Karpas-422 (cell line): ENCODE measurements at regions not wholly inside any gene's neighbourhood (a gene's known extent, or its start where the extent isn't known, plus 50 kb on each side); places are given as distances from the start of the nearest gene placed in this dataset.

Experiments
- DNase-seq: peaks from one replicate; pipeline ENCODE4 v3.0.0-alpha.2; 2015
- H2AFZ ChIP-seq: fragments of 200-600 bp; sonication (generic); 2 replicates; pipeline ENCODE4 v1.6.1; 2014; ENCODE audit warnings: antibody characterized with exemption, low read length, mixed read lengths
- H3K27ac ChIP-seq: fragments of 200-600 bp; sonication (generic); 2 replicates; pipeline ENCODE4 v1.5.1; 2014; ENCODE audit warnings: mild to moderate bottlenecking, low read length, moderate library complexity
- H3K27me3 ChIP-seq: fragments of 200-600 bp; sonication (generic); 2 replicates; pipeline ENCODE4 v1.6.1; 2014; ENCODE audit warnings: low read length, mixed read lengths
- H3K36me3 ChIP-seq: fragments of 200-600 bp; sonication (generic); 2 replicates; pipeline ENCODE4 v1.6.1; 2014; ENCODE audit warnings: low read length, mixed read lengths; ENCODE audit not compliant: insufficient read depth
- H3K4me1 ChIP-seq: fragments of 200-600 bp; sonication (generic); 2 replicates; pipeline ENCODE4 v1.6.1; 2014; ENCODE audit warnings: mild to moderate bottlenecking, low read length, mixed read lengths
- H3K4me2 ChIP-seq: fragments of 200-600 bp; sonication (generic); 2 replicates; pipeline ENCODE4 v1.6.1; 2014; ENCODE audit warnings: low read length, low read depth, mild to moderate bottlenecking; ENCODE audit not compliant: poor library complexity, severe bottlenecking
- H3K4me3 ChIP-seq: fragments of 200-600 bp; sonication (generic); 2 replicates; pipeline ENCODE4 v1.5.1; 2014; ENCODE audit warnings: mild to moderate bottlenecking, antibody characterized with exemption, low read length, mixed read lengths
- H3K79me2 ChIP-seq: fragments of 200-600 bp; sonication (generic); 2 replicates; pipeline ENCODE4 v1.6.1; 2014; ENCODE audit warnings: mild to moderate bottlenecking, low read length, mixed read lengths
- H3K9ac ChIP-seq: fragments of 200-600 bp; sonication (generic); 2 replicates; pipeline ENCODE4 v1.6.0; 2014; ENCODE audit warnings: low read length
- H3K9me2 ChIP-seq: fragments of 200-600 bp; sonication (generic), shearing (Covaris generic); replicated peaks from 2 replicates; pipeline ENCODE4 v1.6.0; 2014; ENCODE audit warnings: mild to moderate bottlenecking, low read length, moderate library complexity; ENCODE audit not compliant: insufficient read depth
- H3K9me3 ChIP-seq: fragments of 300-700, 200-600 bp; sonication (generic); 2 replicates; pipeline ENCODE4 v1.6.1; 2014; ENCODE audit warnings: low read length, mixed read lengths
- H4K20me1 ChIP-seq: fragments of 200-600 bp; sonication (generic); 2 replicates; pipeline ENCODE4 v1.6.1; 2014; ENCODE audit warnings: mild to moderate bottlenecking, antibody characterized with exemption, low read length, low read depth; ENCODE audit not compliant: insufficient read depth

GRCh38 chr20:48191200-48191599, 405.9 kb upstream of the SULF2 start:
- no peak overlapping the region for H3K4me3 ChIP-seq
- H3K4me1 ChIP-seq = no peaks in the 10 kb centered on the region
- no peaks in the 10 kb centered on the region for H3K36me3 ChIP-seq
- no peak overlapping the region for H2AFZ ChIP-seq
- H3K9ac ChIP-seq = no peak overlapping the region
- H4K20me1 ChIP-seq = no peaks in the 10 kb centered on the region
- DNase-seq = no peak
- H3K9me3 ChIP-seq = no peaks in the 10 kb centered on the region
- no peaks in the 10 kb centered on the region for H3K27me3 ChIP-seq
- H3K9me2 ChIP-seq = no peaks in the 10 kb centered on the region
- H3K79me2 ChIP-seq = no peaks in the 10 kb centered on the region
- no peak overlapping the region for H3K27ac ChIP-seq
- no peak overlapping the region for H3K4me2 ChIP-seq

GRCh38 chr20:48190757-48191156, 405.5 kb upstream of the SULF2 start:
- no peaks in the 10 kb centered on the region for H3K4me1 ChIP-seq

GRCh38 chr20:48189181-48189580, 403.9 kb upstream of the SULF2 start:
- Histone ChIP-seq H3K9ac (no peak overlapping the region), H2AFZ (no peak overlapping the region), H3K27ac (no peak overlapping the region), H3K36me3 (no peaks in the 10 kb centered on the region), H4K20me1 (no peaks in the 10 kb centered on the region), H3K27me3 (no peaks in the 10 kb centered on the region), H3K9me2 (no peaks in the 10 kb centered on the region), H3K4me2 (no peak overlapping the region), H3K4me1 (no peaks in the 10 kb centered on the region), H3K4me3 (no peak overlapping the region), H3K79me2 (no peaks in the 10 kb centered on the region), H3K9me3 (no peaks in the 10 kb centered on the region)
- DNase-seq = peak; percentile 53

More at GRCh38 chr20:48190757-48191156, 405.5 kb upstream of the SULF2 start:
- Histone ChIP-seq H3K9me2 (no peaks in the 10 kb centered on the region), H3K4me3 (no peak overlapping the region), H3K36me3 (no peaks in the 10 kb centered on the region), H3K4me2 (no peak overlapping the region), H3K9ac (no peak overlapping the region), H3K79me2 (no peaks in the 10 kb centered on the region), H4K20me1 (no peaks in the 10 kb centered on the region), H3K27me3 (no peaks in the 10 kb centered on the region), H3K9me3 (no peaks in the 10 kb centered on the region), H3K27ac (no peak overlapping the region), H2AFZ (no peak overlapping the region)
- no peak for DNase-seq

GRCh38 chr20:48187851-48188250, 402.6 kb upstream of the SULF2 start:
- H3K9me3 ChIP-seq = no peaks in the 10 kb centered on the region
- no peaks in the 10 kb centered on the region for H4K20me1 ChIP-seq
- no peaks in the 10 kb centered on the region for H3K27me3 ChIP-seq
- no peak overlapping the region for H3K9ac ChIP-seq
- DNase-seq = no peak
- no peaks in the 10 kb centered on the region for H3K9me2 ChIP-seq
- no peaks in the 10 kb centered on the region for H3K36me3 ChIP-seq
- H3K27ac ChIP-seq = no peak overlapping the region
- no peak overlapping the region for H3K4me2 ChIP-seq
- no peak overlapping the region for H2AFZ ChIP-seq
- H3K4me1 ChIP-seq = no peaks in the 10 kb centered on the region
- H3K79me2 ChIP-seq = no peaks in the 10 kb centered on the region
- no peak overlapping the region for H3K4me3 ChIP-seq

GRCh38 chr20:48186915-48187314, 401.6 kb upstream of the SULF2 start:
- Histone ChIP-seq H4K20me1 (no peaks in the 10 kb centered on the region), H3K27ac (no peak overlapping the region), H3K9ac (no peak overlapping the region), H2AFZ (no peak overlapping the region), H3K4me3 (no peak overlapping the region), H3K9me2 (no peaks in the 10 kb centered on the region), H3K4me1 (no peaks in the 10 kb centered on the region), H3K27me3 (no peaks in the 10 kb centered on the region), H3K36me3 (no peaks in the 10 kb centered on the region), H3K9me3 (no peaks in the 10 kb centered on the region), H3K4me2 (no peak overlapping the region), H3K79me2 (no peaks in the 10 kb centered on the region)
- DNase-seq = no peak

- Histone ChIP-seq H3K4me2 (no peak overlapping the region), H3K9me2 (no peaks in the 10 kb centered on the region), H3K27me3 (no peaks in the 10 kb centered on the region), H3K9me3 (no peaks in the 10 kb centered on the region), H3K4me3 (no peak overlapping the region), H3K27ac (no peak overlapping the region), H4K20me1 (no peaks in the 10 kb centered on the region), H3K36me3 (no peaks in the 10 kb centered on the region), H3K9ac (no peak overlapping the region), H2AFZ (no peak overlapping the region), H3K79me2 (no peaks in the 10 kb centered on the region), H3K4me1 (no peaks in the 10 kb centered on the region)
- DNase-seq = no peak
Measured at GRCh38 chr20:48186447-48186846, 401.2 kb upstream of the SULF2 start.

GRCh38 chr20:48184229-48184628, 398.9 kb upstream of the SULF2 start:
- Histone ChIP-seq H2AFZ (no peak overlapping the region), H3K4me2 (no peak overlapping the region), H3K27ac (no peak overlapping the region), H3K4me3 (no peak overlapping the region), H3K9me2 (no peaks in the 10 kb centered on the region), H4K20me1 (no peaks in the 10 kb centered on the region), H3K27me3 (no peaks in the 10 kb centered on the region), H3K36me3 (no peaks in the 10 kb centered on the region), H3K79me2 (no peaks in the 10 kb centered on the region), H3K9ac (no peak overlapping the region), H3K4me1 (no peaks in the 10 kb centered on the region), H3K9me3 (no peaks in the 10 kb centered on the region)
- DNase-seq = no peak

GRCh38 chr20:48181261-48181935, 396.1 kb upstream of the SULF2 start:
- Histone ChIP-seq H3K9ac (no peak overlapping the region), H3K79me2 (no peaks in the 10 kb centered on the region), H3K4me2 (no peak overlapping the region), H3K9me2 (no peaks in the 10 kb centered on the region), H3K27ac (no peak overlapping the region), H3K36me3 (no peaks in the 10 kb centered on the region), H3K27me3 (no peaks in the 10 kb centered on the region), H2AFZ (no peak overlapping the region), H3K4me1 (no peaks in the 10 kb centered on the region), H3K9me3 (no peaks in the 10 kb centered on the region), H4K20me1 (no peaks in the 10 kb centered on the region), H3K4me3 (no peak overlapping the region)
- no peak for DNase-seq
